DND-41 (cell line): ENCODE measurements at regions not wholly inside any gene's neighbourhood (a gene's known extent, or its start where the extent isn't known, plus 50 kb on each side); places are given as distances from the start of the nearest gene placed in this dataset.

ENCODE experiments used
- CTCF ChIP-seq: IDR thresholded peaks from 2 replicates; pipeline ENCODE4 v1.5.1; 2012; ENCODE audit warnings: borderline replicate concordance, low read length, moderate library complexity, mild to moderate bottlenecking; ENCODE audit not compliant: poor library complexity, severe bottlenecking; ENCODE audit errors: extremely low read depth
- EZH2 ChIP-seq: IDR thresholded peaks from 3 replicates; pipeline ENCODE4 v1.6.1; 2012; ENCODE audit warnings: borderline replicate concordance, low read depth, mild to moderate bottlenecking, moderate library complexity, low read length, inconsistent platforms; ENCODE audit not compliant: severe bottlenecking

GRCh38 chr20:39878320-39878719 lies 810.7 kb downstream of the MAFB start:
- TF ChIP-seq EZH2 (no peak), CTCF (no peak)
